ENCODE measurements at regions not wholly inside any gene's neighbourhood (a gene's known extent, or its start where the extent isn't known, plus 50 kb on each side); places are given as distances from the start of the nearest gene placed in this dataset.

- DNase-seq (ENCODE audit: low spot score) = no peak
Measured at GRCh38 chr4:188197566-188197965, 58.3 kb downstream of the TRIML1 start.

- no peak for DNase-seq (ENCODE audit: low spot score)
Measured at GRCh38 chr4:188198982-188199792, 59.9 kb downstream of the TRIML1 start.

DNA sequence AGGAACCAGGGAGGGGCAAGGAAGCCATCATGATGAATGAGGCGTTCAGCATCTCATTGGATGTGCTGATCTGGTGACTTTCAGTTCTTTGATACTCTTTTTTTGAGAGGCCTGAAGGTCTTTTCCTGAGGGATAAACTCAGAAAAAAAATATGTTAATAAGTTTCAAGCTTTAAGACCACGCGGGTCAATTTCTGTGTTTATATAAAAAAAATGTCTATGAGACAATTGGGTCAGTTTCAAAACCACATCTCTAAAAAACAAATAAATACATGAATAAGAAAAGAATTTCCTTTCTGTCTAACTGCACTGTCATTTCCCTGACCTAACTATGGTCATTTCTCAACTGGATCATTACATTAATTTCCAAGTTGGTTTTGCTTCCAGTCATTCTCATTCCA, 62.6 kb downstream of the TRIML1 start:
- DNase-seq (ENCODE audit: low spot score) = no peak

- DNase-seq (ENCODE audit: low spot score) = no peak
Measured at GRCh38 chr4:188206783-188207182, 67.5 kb downstream of the TRIML1 start.

DNA sequence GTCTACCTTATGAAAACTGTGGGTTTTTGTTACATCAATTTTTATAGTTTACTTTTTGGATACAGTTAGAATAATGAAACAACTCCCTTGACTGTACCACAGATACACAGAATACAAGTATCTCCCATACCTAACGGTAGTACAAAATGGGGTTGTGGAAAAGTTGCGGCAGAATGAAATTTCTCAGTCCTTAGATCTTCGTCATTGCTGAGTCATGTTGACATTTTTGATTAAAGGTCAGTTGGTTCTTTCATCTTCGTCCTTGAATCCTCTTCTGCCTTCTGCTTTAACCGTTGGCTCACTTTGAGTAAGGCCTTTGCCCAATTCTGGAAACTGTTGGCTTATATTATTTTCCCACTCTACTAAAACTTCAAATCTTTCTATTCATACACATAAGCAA, 75.6 kb downstream of the TRIML1 start:
- no peak for DNase-seq (ENCODE audit: low spot score)

GRCh38 chr4:188218392-188218791, 79.2 kb downstream of the TRIML1 start:
- DNase-seq (ENCODE audit: low spot score) = no peak

DNA sequence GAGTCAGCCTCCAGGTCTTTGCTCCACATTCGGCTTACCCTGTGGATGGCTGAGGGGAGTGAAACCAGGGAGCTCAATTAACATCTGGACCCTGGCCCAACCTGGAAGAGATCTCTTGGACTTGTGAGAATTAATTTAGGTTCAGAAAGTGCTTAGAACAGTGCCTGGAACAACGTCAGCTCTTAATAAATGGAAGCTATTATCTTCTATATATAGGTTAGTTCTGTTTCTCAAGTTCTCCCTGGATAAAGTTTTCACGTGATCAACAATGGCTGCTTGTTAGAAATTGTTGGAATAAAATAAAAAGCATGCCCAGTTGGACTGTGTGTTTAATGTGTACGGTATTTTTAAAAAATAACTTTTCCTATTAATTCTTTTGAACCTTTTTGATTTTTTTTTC, 80.8 kb downstream of the TRIML1 start:
- DNase-seq (ENCODE audit: low spot score) = no peak

DNA sequence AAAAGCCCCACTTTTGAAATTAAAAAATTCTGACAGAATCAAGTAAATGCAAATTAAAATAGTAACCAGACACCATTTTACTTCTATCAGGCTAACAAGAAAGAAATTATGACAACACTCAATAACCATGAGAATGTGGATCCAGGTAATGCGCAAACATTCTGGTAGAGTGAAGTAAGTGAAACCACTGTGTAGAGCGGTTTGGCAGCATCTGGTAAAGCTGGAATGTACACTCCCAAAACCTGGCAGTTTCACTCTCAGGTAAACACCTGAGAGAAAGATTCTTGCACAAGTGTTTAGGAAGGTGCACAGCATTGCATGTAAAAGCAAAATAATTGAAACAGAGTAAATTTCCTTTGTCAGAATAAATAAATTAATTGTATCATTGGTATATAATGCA, 81.8 kb downstream of the TRIML1 start:
- DNase-seq (ENCODE audit: low spot score) = no peak

- DNase-seq (ENCODE audit: low spot score) = no peak
Measured at GRCh38 chr4:188228279-188228678, 89.0 kb downstream of the TRIML1 start.

GRCh38 chr4:188232428-188232827, 93.2 kb downstream of the TRIML1 start:
- DNase-seq (ENCODE audit: low spot score) = no peak

DNA sequence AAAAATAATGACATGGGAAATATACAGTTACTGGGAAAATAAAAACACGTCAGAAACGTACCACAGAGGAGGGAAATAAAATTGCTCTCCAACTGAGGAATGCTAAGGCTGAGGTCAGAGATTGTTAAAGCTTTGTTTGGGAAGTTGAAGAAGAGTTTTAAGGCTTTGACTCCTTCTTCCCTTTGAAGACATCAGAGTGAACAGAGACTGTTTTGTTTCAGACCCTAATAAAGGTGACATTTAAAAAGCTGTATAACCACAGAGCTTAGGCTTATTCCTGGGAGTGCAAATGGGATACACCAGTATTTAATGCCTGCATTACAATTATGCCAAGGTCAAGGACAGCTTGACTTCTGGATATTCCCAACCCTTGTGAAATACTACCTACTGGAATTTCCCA, 102.8 kb downstream of the TRIML1 start:
- DNase-seq (ENCODE audit: low spot score) = no peak

DNA sequence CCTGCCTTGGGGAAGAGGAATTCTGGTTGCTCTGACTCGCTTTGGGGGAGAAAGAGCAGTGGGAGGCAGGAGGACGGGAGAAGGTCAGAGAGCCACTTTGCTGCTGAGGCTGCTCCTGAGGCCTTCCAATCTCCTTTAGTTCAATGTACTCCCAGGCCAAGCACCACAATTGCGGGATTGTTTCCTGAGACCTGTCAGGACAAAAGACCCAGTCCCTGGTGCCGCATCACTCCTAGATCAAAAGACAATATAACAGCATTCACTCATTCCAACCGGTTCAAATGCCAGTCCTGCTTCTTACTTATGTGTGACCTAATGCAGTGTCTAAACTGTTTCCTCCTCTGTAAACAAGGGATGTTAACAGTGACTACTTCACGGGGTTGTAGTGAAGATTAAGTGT, 106.4 kb downstream of the TRIML1 start:
- no peak for DNase-seq (ENCODE audit: low spot score)

DNA sequence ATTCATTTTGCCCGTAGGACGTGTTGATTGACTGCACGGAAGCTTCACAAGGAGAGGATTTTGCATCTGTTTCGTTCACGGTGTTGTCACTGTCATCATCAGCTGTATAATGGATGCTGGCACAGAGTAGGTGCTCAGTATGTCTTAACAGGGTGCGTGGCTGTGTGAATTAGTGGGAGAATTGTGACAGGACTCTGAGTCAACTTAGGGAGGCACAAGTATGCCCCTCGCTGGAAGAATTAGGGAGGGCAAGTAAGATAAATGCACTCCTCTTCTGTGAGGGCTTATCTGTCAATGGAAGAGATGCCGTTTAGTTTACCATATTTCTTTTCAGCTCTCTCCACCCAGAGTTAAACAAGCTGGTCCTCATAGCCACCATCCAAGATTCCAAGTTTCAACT, 107.2 kb downstream of the TRIML1 start:
- DNase-seq (ENCODE audit: low spot score) = no peak

DNA sequence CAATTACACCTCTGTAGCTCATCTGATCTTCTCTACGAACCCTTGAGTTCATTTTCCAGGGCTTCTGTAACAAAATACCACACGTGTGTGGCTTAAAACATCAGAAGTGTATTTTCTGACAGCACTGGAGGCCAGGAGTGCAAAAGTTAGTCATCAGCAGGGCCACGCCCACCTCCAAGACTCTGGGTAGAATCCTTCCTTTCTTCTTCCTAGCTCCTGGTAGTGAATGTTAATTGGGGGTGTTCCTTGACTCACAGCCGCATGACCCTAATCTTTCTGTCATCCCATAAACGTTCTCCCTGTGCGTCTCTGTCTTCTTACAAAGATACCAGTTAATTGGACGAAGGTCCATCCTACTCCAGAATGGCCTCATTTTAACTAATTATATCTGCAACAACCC, 115.0 kb downstream of the TRIML1 start:
- DNase-seq (ENCODE audit: low spot score) = no peak

DNA sequence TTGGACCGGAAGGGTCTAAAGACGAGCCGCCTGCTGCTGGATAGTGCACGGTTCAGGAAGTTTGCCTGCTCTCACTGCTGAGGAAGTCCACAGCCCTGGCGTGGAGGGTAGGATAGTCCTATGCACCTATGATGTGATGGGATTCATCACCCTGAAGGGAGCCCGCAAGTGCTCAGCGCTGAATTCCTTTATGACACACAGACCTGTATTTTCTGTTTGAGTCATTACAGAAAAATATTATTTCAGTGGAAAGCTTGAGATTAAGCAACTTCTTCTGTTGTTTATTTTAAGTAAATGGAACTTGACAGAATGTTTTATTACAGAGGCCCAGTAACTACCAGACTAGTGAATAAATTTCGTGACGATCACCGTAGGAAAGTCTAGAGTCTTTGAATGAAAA, 123.2 kb downstream of the TRIML1 start:
- no peak for DNase-seq (ENCODE audit: low spot score)

GRCh38 chr4:188263321-188263720, 124.1 kb downstream of the TRIML1 start:
- no peak for DNase-seq (ENCODE audit: low spot score)

DNA sequence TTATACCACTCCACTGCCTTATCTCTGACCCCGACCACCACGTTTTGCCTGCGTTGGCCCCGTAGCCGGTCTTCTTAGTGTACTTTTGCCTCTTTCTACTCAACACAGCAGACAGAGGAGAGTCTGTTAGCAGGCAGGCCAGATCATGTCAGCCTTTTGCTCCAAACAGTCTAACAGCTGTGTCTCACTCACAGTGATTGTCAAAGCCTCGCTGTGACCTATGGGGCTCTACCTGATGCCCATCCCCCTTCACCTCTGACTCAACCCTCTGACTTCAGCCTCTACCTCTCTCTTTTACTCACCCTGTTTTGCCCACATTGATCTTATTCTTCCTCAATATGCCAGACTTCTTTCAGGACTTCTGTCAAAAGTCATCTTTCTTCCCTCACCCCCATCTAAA, 127.1 kb downstream of the TRIML1 start:
- no peak for DNase-seq (ENCODE audit: low spot score)

DNA sequence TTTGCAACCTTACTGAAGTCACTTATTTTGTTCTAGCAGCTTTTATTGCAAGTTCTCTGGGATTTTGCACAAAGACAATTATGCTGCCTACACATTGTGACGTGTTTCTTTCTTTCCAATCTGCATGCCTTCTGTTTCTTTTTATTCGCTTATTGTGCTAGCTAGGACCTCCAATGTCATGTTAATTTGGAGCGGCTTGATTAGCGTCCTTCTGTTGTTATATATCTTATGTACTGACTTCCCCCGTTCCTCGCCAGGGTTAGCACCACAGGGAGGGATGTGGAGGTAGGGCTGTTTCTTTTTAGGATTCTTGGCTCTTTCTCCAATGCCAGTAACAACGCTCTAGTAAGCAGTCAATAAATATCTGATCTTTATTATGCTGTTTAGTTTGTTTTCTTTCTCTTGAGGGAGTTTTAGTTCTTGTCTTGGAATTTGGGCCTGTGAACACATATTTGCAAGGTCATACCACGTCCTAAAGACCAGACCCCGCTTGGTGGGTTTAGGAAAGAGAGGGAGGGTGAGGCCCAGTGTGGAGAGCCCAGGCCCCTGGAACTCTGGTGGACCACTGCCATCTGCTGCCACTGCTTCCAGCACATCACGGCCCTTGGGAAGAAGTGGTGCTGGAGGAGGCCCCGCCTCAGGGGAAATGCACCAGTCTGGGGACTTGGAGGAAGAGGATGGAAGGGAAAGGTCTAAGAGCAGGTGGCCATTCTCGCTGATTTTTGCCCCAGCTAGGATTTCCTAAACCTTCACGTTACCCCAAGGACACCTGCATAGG, 129.1 kb downstream of the TRIML1 start:
- DNase-seq (ENCODE audit: low spot score) = no peak

GRCh38 chr4:188270273-188271069, 131.2 kb downstream of the TRIML1 start:
- DNase-seq (ENCODE audit: low spot score) = no peak

DNA sequence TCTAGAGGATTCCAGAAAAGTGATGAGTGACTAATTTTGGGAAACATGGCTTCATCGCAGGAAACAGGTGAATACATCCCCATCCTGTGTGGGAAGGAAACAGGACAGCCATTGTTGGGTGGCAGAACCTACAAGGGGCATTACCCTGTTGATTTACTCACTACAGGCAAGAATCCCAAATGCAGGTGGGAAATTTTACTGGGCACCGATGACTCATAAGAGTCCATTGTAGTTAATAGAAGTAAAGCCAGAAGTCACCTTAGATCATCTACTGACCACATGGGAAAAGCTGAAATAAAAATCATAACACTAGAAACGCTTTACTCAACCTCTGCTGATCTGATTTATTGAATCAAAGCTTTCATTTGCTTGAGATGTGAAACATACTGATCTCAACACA, 136.4 kb downstream of the TRIML1 start:
- no peak for DNase-seq (ENCODE audit: low spot score)

- no peak for DNase-seq (ENCODE audit: low spot score)
Measured at GRCh38 chr4:188279184-188279583, 139.9 kb downstream of the TRIML1 start.

DNA sequence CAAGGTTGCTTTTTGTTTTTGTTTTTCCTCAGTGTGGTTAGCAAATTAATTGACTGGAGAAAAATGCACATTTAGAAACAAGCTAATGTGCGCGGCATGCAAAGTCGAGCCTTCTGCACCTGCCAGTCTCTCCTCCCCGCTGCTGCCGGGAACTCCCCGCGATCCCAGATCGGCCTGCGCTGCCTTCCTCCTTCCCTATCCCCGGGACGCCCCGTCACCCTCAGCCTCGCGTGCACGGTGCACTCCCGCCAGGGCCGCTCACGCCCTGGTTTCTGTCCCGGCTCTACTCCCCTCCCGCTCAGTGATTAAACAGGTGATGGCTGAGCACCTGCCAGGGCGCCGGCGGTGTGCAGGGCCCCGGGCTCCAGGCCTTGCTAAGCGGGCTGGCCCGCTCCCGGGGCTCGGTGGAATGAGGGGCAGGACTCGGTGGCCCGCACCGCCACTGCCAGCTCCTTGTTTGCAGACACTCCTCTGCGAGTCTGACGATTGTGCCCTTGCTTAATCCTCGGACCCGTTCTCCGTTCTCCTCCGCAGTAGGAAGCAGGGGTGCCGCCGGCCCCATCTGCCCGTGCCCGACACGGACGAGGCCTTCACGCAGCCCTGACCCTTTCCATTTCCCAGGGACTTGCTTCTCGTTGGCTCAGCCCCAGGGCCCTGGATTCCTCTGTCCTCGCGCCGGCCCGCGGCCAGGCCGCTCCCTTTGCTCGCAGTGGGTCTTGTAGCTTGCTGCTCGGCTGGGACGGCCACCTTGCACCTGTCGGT, 143.4 kb downstream of the TRIML1 start:
- DNase-seq (ENCODE audit: low spot score) = no peak

All from left forelimb (tissue), 1 donor.